GM20431 (cell line): ENCODE measurements at regions not wholly inside any gene's neighbourhood (a gene's known extent, or its start where the extent isn't known, plus 50 kb on each side); places are given as distances from the start of the nearest gene placed in this dataset.

Source experiments
- in situ Hi-C: fragments of 300-500 bp; cut with MseI, MboI; formaldehyde crosslinking; loops from one replicate; pipeline ENCODE4 v1.15.0; 2020; ENCODE audit warnings: low sequenced_read_pairs; ENCODE audit not compliant: unreplicated experiment

- in situ Hi-C loops = no loop called here
Measured at GRCh38 chr10:120641695-120642094, 184.7 kb downstream of the PLPP4 start.

- in situ Hi-C loops = no loop called here
Measured at GRCh38 chr10:120643351-120643750, 186.3 kb downstream of the PLPP4 start.

GRCh38 chr10:120644556-120645410 lies 187.8 kb downstream of the PLPP4 start:
- in situ Hi-C loops = no loop called here

GRCh38 chr10:120646159-120646732 lies 189.2 kb downstream of the PLPP4 start:
- in situ Hi-C loops = no loop called here

GRCh38 chr10:120646738-120647456 lies 189.9 kb downstream of the PLPP4 start:
- in situ Hi-C loops = no loop called here

GRCh38 chr10:120650705-120651399 lies 193.8 kb downstream of the PLPP4 start:
- in situ Hi-C loops = no loop called here

GRCh38 chr10:120656107-120656506 lies 195.1 kb upstream of the WDR11 start:
- in situ Hi-C loops = no loop called here

- in situ Hi-C loops = no loop called here
Measured at GRCh38 chr10:120657371-120657770, 193.8 kb upstream of the WDR11 start.

GRCh38 chr10:120658943-120659885 lies 191.9 kb upstream of the WDR11 start:
- in situ Hi-C loops = no loop called here

- in situ Hi-C loops = no loop called here
Measured at GRCh38 chr10:120666308-120666707, 184.9 kb upstream of the WDR11 start.

- in situ Hi-C loops = no loop called here
Measured at GRCh38 chr10:120667276-120667675, 183.9 kb upstream of the WDR11 start.

- in situ Hi-C loops = no loop called here
Measured at GRCh38 chr10:120671491-120671890, 179.7 kb upstream of the WDR11 start.

GRCh38 chr10:120683454-120683853 lies 167.7 kb upstream of the WDR11 start:
- in situ Hi-C loops = no loop called here

- in situ Hi-C loops = no loop called here
Measured at GRCh38 chr10:120684226-120684625, 166.9 kb upstream of the WDR11 start.

GRCh38 chr10:120685136-120685535 lies 166.0 kb upstream of the WDR11 start:
- in situ Hi-C loops = no loop called here

- in situ Hi-C loops = no loop called here
Measured at GRCh38 chr10:120688928-120689327, 162.2 kb upstream of the WDR11 start.

GRCh38 chr10:120689777-120690529 lies 161.2 kb upstream of the WDR11 start:
- in situ Hi-C loops = no loop called here

- in situ Hi-C loops = no loop called here
Measured at GRCh38 chr10:120691625-120692024, 159.5 kb upstream of the WDR11 start.

GRCh38 chr10:120700426-120700825 lies 150.7 kb upstream of the WDR11 start:
- in situ Hi-C loops = no loop called here
